GM20000 (cell line): ENCODE measurements at regions not wholly inside any gene's neighbourhood (a gene's known extent, or its start where the extent isn't known, plus 50 kb on each side); places are given as distances from the start of the nearest gene placed in this dataset.

ENCODE experiments used
- DNase-seq: peaks from one replicate; pipeline ENCODE4 v3.0.0; 2012; ENCODE audit warnings: low spot score
- TF ChIP-seq, protein P1 (sequence below): IDR thresholded peaks from 2 replicates; pipeline ENCODE4 v1.5.1; 2012; ENCODE audit warnings: mild to moderate bottlenecking, control low read depth; ENCODE audit errors: extremely low read depth, missing control alignments

DNA sequence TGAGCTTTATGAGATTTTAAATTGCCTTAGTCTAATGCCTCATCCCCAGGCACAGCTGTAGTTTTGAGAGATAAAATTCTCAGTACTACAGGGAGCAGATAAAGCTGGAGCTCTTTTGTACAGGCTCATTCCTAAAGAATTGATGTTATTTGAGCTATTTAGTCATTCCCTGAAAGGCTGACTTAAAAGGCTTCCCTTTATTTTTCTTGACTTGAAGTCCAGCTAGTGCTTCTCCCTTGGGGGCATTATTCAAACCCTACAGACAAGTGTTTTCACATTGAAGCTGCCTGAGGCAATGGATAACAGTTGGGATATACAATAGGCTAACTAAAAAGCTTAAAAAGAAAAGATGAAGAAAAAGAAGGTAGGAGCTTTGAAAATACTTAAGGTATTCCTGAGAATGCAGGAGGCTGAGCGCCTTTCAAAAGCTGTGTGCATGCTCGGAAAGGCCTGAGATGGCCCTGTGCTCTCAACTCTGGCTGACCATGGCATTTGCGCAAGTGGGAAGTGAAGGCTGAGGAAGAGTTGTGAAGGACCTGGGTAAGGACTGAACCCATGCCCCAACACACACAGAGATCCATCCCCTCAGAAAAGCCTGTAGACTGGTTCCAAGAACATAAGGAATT, 315.1 kb downstream of the SMOC2 start:
- DNase-seq: no peak
- TF ChIP-seq, protein P1, sequence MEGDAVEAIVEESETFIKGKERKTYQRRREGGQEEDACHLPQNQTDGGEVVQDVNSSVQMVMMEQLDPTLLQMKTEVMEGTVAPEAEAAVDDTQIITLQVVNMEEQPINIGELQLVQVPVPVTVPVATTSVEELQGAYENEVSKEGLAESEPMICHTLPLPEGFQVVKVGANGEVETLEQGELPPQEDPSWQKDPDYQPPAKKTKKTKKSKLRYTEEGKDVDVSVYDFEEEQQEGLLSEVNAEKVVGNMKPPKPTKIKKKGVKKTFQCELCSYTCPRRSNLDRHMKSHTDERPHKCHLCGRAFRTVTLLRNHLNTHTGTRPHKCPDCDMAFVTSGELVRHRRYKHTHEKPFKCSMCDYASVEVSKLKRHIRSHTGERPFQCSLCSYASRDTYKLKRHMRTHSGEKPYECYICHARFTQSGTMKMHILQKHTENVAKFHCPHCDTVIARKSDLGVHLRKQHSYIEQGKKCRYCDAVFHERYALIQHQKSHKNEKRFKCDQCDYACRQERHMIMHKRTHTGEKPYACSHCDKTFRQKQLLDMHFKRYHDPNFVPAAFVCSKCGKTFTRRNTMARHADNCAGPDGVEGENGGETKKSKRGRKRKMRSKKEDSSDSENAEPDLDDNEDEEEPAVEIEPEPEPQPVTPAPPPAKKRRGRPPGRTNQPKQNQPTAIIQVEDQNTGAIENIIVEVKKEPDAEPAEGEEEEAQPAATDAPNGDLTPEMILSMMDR: no peak

DNA sequence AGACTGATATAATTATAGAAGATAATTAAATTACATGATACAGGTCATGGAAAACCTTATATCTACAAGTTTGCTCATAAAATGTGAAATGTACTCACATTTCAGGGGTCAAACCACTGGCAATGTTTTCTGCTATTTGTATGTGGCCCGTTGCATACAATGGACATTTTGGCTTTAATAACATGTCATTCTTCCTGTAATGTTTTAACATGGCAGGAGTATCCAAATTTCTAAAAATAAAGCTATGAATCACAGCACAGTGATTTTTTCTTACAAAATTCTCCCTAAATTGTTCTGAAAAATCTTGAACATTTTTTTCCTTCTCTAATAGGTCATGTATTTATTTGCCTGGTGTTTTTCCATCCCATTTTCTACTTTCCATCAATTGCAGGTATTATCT, 305.7 kb downstream of the SMOC2 start:
- DNase-seq: no peak
- TF ChIP-seq, protein P1: no peak

DNA sequence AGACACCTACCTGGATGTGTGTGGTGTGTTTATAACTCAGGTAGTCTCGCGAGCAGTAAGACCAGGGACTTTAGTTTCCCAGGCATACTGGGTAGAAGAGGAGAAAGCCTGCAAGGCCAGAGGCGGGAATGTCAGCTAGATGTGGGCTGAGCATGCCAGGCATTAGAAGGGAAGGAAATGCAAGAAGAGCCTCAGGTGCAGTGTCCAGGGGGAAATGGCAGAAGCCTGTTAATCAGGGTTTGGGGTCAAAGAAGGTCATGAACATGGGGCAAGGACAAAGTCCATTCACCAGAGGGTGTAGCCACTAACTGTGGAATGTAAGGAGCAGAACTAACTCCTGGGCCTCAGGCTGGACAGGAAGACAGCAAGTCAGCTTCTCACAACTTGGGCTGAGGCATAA, 305.0 kb downstream of the SMOC2 start:
- DNase-seq: no peak
- TF ChIP-seq, protein P1: no peak

DNA sequence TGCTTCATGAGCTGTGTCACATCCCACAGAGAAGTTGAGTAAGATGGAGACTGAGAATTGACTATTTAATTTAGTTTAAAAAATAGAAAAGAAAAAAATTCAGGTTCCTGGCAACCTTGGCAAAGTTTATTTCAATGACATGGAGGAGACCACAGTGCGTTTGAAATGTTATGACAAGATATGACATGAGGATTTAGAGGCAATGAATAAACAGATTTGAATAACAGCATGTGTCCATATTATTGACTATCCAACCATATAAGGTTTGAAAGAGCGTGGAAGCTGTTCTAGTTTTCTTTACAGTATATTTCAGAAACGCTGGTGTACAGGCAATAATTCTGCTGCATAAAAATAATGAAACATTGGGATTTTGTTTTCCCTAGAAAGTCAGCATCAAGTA, 303.9 kb downstream of the SMOC2 start:
- TF ChIP-seq, protein P1: no peak
- no peak for DNase-seq

DNA sequence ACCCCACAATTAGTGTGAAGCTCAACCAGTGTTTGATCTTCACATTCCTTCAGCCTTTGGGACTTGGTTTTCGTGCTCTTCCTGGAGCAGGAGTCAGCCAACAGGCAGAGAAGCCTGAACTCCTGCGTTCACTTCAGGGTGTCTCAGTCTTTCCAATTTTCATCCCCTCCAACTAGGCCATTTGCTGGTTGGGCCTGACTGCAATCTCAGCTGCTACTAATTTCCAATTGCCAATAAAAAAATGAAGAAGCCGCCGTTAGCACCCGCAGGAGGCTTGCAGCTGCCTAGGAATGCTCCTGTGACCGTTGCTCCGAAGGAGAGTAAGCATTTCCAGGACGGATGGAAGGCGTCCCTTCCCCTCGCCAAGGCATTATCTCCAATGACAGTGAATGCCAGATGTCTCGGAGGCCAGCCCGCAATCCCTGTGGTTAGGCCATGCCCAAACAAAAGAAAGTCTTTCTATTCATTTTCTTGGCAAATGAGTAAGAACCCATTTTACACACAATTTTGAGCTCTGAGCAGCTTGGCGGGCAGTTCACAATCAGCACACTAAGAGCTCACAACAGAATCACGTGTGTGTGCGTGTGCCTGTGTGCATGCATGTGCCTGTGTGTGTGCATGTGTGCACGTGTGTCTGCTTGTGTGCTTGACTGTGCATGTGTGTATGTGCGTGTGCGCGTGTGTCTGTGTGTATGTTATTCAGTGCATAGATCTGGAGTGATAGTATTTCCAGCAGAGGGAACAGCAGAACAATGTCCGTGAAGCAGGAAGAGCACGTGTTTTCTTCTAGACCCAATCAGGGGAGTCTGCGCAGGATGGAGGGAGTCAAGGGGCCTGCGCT, 301.2 kb downstream of the SMOC2 start:
- TF ChIP-seq, protein P1: no peak
- DNase-seq: no peak

DNA sequence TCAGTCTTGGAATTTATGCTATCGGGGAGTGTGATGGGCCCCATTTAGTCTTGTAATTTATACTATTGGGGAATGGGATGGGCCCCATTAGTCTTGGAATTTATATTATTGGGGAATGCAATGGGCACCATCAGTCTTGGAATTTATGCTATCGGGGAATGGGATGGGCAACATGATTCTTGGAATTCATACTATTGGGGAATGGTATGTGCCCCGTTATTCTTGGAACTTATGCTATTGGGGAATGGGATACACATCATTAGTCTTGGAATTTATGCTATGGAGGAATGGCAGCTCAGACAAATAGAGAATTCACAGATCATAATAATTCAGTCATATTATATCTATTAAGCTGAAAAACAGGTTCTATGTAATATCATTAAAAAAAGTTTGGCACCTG, 300.3 kb downstream of the SMOC2 start:
- DNase-seq: no peak
- TF ChIP-seq, protein P1: no peak

DNA sequence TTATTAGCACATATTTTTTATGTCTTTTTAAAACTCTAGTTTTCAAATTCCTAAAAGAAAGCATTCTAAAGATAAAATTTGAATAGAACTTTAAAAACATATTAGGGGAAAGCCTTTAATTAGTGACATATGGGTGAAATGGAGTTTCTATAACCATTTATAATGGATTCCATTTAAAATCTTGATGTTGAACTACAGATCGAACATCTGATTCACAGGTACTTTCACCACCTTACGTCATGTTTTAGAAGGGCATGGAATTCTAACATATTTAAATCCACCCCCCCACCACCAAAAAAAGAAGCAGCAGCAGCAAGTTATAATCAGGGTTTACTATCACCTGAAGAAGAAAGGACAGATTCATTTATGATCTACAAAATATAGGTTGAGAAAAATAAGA, 298.4 kb downstream of the SMOC2 start:
- no peak for DNase-seq
- TF ChIP-seq, protein P1: no peak
